CD4-positive, alpha-beta T cell (primary cell): ENCODE measurements at regions not wholly inside any gene's neighbourhood (a gene's known extent, or its start where the extent isn't known, plus 50 kb on each side); places are given as distances from the start of the nearest gene placed in this dataset.

Source experiments
- ATAC-seq: fragments of 200-7000 bp; cut with Tn5 transposase; one replicate; pipeline ENCODE4 v1.10.0; 2022; ENCODE audit warnings: mild to moderate bottlenecking; ENCODE audit not compliant: poor library complexity
- CTCF ChIA-PET: fragments of 350-600 bp; sonication (Branson Sonifier 250); formaldehyde crosslinking; loops from one replicate; lab custom pipeline; 2021; ENCODE audit warnings: antibody characterized with exemption, inconsistent platforms; lab: Charles Lee
- POLR2A ChIA-PET: fragments of 350-600 bp; sonication (Branson Sonifier 250); formaldehyde crosslinking; loops from one replicate; lab custom pipeline; 2021; ENCODE audit warnings: antibody characterized with exemption, inconsistent platforms; lab: Charles Lee
- DNase-seq, 14 experiments: peaks; one replicate each; pipeline ENCODE4 v3.0.0-alpha.2; 2013 to 2020; ENCODE audit warnings: mixed read lengths in 2 of 14
- H3K27ac ChIP-seq, 2 donors: one replicate each; pipeline versions ENCODE4 v1.5.1 to v1.7.0; 2013; ENCODE audit warnings: low read length in 2 of 2, low read depth in 1 of 2, mild to moderate bottlenecking in 1 of 2
- H3K27me3 ChIP-seq, 2 experiments: 1 replicate in 1 of 2; 2 replicates in 1 of 2; pipeline versions ENCODE4 v1.6.1 to v1.7.0; 2013; ENCODE audit warnings: low read length in 2 of 2, control low read depth in 1 of 2, mild to moderate bottlenecking in 1 of 2, moderate library complexity in 1 of 2; ENCODE audit not compliant: insufficient read depth in 2 of 2, control insufficient read depth in 1 of 2
- H3K36me3 ChIP-seq: one replicate; pipeline ENCODE4 v1.6.1; 2013; ENCODE audit warnings: low read length, control low read depth; ENCODE audit not compliant: insufficient read depth
- H3K4me1 ChIP-seq: one replicate; pipeline ENCODE4 v1.6.1; 2013; ENCODE audit warnings: low read length, control low read depth; ENCODE audit not compliant: insufficient read depth
- H3K4me3 ChIP-seq: one replicate; pipeline ENCODE4 v1.5.1; 2013; ENCODE audit warnings: mild to moderate bottlenecking, low read length, moderate library complexity
- H3K9me3 ChIP-seq, 2 experiments: 1 replicate in 1 of 2; 2 replicates in 1 of 2; pipeline versions ENCODE4 v1.6.1 to v1.7.0; 2013; ENCODE audit warnings: low read length in 2 of 2, mild to moderate bottlenecking in 2 of 2, control low read depth in 1 of 2, moderate library complexity in 1 of 2; ENCODE audit not compliant: control insufficient read depth in 1 of 2, insufficient read depth in 1 of 2
- H3K27ac Mint-ChIP-seq: one replicate; pipeline ENCODE4 v1.8.0; 2020; ENCODE audit warnings: mixed read lengths
- H3K27me3 Mint-ChIP-seq: one replicate; pipeline ENCODE4 v1.8.0; 2021; ENCODE audit warnings: mixed read lengths
- H3K36me3 Mint-ChIP-seq: one replicate; pipeline ENCODE4 v1.8.0; 2021; ENCODE audit warnings: low read depth, mixed read lengths
- H3K4me1 Mint-ChIP-seq: one replicate; pipeline ENCODE4 v1.8.0; 2021; ENCODE audit warnings: low read depth, mixed read lengths
- H3K4me3 Mint-ChIP-seq: one replicate; pipeline ENCODE4 v1.8.0; 2020; ENCODE audit warnings: mild to moderate bottlenecking, mixed read lengths
- H3K9me3 Mint-ChIP-seq: one replicate; pipeline ENCODE4 v1.8.0; 2020; ENCODE audit warnings: mixed read lengths
- intact Hi-C, 2 experiments: fragments of 100-400 bp; cut with DNase I in 1 of 2; cut with micrococcal nuclease in 1 of 2; formaldehyde crosslinking; loops; one replicate each; pipeline versions ENCODE4 v1.15.1 to v1.9.0; 2023 to 2025; cut with DNase I, micrococcal nuclease
- TF ChIP-seq, protein P1 (sequence below): fragments of 200-600 bp; IDR thresholded peaks from one replicate; pipeline ENCODE4 v1.8.0; 2022; ENCODE audit warnings: antibody characterized with exemption, mild to moderate bottlenecking

DNA sequence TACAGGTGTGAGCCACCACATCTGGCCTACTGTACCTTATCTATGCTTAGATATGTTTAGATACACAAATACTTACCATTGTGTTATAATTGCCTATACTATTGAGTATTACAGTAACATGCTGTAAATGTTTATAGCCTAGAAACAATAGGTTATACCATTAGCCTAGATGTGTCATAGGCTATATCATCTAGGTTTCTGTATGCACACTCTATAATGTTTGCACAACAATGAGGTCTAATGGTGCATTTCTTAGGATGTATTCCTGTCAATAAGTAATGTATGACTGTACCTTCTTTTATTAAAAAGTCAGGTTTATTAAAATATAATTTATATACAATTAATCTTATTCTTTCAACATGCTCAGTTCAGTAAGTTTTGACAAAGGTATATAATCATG lies 683.1 kb downstream of the LRRC70 start:
- intact Hi-C loops, result no loop called here
- Histone ChIP-seq H3K9me3 (peaks cover 0 to 4% of the 10 kb centered on the region in 2 experiments), H3K4me3 (no peak overlapping the region), H3K27ac (no peak overlapping the region), H3K36me3 (no peaks in the 10 kb centered on the region), H3K27me3 (no peaks in the 10 kb centered on the region), H3K4me1 (no peaks in the 10 kb centered on the region)
- ATAC-seq, result no peak
- Mint-ChIP-seq H3K9me3 (peaks cover 3% of the 10 kb centered on the region), H3K27me3 (no peaks in the 10 kb centered on the region), H3K27ac (no peak overlapping the region), H3K4me3 (no peak overlapping the region), H3K36me3 (no peaks in the 10 kb centered on the region), H3K4me1 (no peaks in the 10 kb centered on the region)
- TF ChIP-seq, protein P1, sequence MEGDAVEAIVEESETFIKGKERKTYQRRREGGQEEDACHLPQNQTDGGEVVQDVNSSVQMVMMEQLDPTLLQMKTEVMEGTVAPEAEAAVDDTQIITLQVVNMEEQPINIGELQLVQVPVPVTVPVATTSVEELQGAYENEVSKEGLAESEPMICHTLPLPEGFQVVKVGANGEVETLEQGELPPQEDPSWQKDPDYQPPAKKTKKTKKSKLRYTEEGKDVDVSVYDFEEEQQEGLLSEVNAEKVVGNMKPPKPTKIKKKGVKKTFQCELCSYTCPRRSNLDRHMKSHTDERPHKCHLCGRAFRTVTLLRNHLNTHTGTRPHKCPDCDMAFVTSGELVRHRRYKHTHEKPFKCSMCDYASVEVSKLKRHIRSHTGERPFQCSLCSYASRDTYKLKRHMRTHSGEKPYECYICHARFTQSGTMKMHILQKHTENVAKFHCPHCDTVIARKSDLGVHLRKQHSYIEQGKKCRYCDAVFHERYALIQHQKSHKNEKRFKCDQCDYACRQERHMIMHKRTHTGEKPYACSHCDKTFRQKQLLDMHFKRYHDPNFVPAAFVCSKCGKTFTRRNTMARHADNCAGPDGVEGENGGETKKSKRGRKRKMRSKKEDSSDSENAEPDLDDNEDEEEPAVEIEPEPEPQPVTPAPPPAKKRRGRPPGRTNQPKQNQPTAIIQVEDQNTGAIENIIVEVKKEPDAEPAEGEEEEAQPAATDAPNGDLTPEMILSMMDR, result no peak
- CTCF ChIA-PET, result no interaction called here
- POLR2A ChIA-PET, result no interaction called here
- DNase-seq, result no peak

DNA sequence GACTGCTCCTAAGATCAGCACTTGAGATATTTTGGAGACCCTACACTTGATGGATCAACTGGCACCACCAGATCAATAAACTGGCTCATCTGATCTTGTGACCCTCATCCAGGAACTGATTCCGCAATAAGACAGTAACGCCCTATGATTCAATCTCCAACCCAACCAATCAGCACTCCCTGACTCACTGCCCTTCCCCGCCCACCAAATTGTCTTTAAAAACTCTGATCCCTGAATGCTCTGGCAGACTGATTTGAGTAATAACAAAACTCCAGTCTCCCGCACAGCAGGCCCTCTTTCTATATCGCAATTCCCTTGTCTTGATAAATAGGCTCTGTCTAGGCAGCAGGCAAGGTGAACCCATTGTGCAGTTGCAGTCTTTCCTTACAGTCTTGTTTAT lies 677.0 kb downstream of the LRRC70 start:
- Mint-ChIP-seq H3K27me3 (no peaks in the 10 kb centered on the region), H3K36me3 (no peaks in the 10 kb centered on the region), H3K4me1 (no peaks in the 10 kb centered on the region), H3K4me3 (no peak overlapping the region), H3K27ac (no peak overlapping the region), H3K9me3 (peaks cover 6% of the 10 kb centered on the region)
- DNase-seq (no peak), ATAC-seq (no peak)
- intact Hi-C loops, result no loop called here
- no peak overlapping the region for H3K4me3 ChIP-seq
- H3K4me1 ChIP-seq, result no peaks in the 10 kb centered on the region
- CTCF ChIA-PET, result no interaction called here
- no peaks in the 10 kb centered on the region for H3K36me3 ChIP-seq
- TF ChIP-seq, protein P1, result no peak
- POLR2A ChIA-PET, result no interaction called here
- peaks cover 0 to 4% of the 10 kb centered on the region in 2 experiments for H3K9me3 ChIP-seq
- H3K27ac ChIP-seq, result no peak overlapping the region
- no peaks in the 10 kb centered on the region for H3K27me3 ChIP-seq

DNA sequence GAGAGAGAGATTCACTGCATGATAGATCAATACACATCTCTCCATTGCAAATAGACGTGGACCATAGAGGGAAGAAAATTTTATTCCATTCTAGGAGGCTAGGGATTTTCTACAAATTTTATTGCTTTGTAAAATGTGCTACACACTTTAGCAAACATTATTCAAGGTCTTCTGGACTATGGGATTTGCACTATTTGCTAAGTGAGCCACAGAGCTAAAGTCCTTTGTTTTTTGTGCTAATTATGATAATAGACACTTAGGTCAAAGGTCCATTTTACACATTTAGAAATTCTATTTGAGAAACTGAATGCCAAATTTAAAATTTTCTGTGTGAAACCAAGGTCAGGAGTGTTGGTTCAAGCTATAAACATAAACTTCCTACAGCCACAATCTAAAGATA lies 672.3 kb downstream of the LRRC70 start:
- Mint-ChIP-seq H3K27ac (no peak overlapping the region), H3K36me3 (no peaks in the 10 kb centered on the region), H3K4me1 (no peaks in the 10 kb centered on the region), H3K9me3 (peaks cover 3% of the 10 kb centered on the region), H3K4me3 (no peak overlapping the region), H3K27me3 (no peaks in the 10 kb centered on the region)
- H3K9me3 ChIP-seq, result no peaks in the 10 kb centered on the region
- CTCF ChIA-PET, result no interaction called here
- no peak for DNase-seq
- intact Hi-C loops, result no loop called here
- no peaks in the 10 kb centered on the region for H3K4me1 ChIP-seq
- no peak for ATAC-seq
- no peak overlapping the region for H3K4me3 ChIP-seq
- POLR2A ChIA-PET, result no interaction called here
- H3K27ac ChIP-seq, result no peak overlapping the region
- TF ChIP-seq, protein P1, result no peak
- H3K27me3 ChIP-seq, result no peaks in the 10 kb centered on the region
- no peaks in the 10 kb centered on the region for H3K36me3 ChIP-seq
